ENCODE measurements at regions not wholly inside any gene's neighbourhood (a gene's known extent, or its start where the extent isn't known, plus 50 kb on each side); places are given as distances from the start of the nearest gene placed in this dataset.

DNA sequence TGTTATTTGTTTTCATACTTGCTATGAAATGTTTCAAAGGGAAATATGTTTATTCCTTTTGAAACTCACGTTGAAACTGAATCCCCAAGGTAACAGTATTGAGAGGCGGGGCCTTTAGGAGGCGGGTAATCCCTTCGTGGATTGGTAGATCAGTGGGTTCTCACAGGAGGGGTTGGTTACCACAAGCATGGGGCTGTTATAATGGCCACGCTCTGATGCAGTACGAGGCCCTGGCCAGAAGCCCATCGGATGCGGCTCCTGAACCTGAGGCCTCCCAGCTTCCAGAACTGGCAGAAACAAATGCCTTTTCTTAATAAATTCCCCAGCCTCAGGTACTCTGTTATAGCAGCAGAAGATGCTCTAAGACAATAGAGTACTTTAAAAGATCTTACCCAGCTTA lies 135.7 kb downstream of the ASB1 start:
- peak; percentile 13 for DNase-seq

DNA sequence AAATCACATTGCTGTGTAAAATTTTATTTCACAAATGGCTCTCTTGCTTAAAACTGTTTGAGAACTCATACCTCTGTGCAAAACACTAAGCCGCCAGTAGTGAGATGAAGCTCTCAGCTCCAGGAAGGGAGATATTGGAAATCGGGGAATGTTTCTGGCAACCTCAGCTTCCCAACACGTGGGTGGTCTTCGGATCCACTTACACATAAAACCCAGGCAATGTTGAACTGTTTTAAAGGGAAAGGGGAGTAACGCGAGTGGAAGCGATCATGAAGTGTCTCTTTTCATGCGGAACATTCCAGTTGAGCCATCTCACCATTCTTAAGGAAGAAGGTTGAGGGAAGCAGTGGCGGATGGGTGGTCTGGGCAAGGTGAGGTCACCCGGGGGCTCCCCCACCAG lies 136.8 kb downstream of the ASB1 start:
- DNase-seq: no peak

DNA sequence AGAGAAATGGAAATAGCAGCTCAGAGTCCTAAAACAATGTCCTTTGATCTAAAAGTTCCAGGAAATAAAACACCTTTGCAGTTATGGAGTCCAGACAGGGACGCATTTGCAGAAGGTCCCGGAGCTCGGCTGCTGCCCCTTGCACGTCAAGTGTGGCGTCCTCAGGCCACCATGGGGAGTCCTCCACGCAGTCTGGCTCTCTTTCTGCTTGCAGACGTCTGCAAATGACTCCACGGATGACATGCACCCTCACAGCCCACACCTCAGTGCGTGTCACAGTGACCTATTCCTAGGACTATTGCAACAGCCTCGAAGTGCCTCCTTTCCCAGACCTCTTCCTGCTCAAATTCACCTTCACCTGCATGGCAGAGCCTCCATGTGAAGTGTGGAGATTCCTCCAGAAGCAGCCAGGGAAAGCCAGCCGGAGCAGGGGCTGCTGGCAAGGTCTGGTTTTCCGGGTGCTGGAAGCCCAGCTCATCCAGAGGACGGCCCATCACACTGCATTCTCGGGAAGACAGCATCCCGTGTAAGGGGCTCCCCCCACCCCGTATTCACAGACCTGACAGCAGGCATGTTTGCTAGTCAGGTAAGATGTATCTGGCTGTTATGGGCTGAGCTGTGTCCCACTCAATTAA lies 137.7 kb downstream of the ASB1 start:
- DNase-seq: no peak

DNA sequence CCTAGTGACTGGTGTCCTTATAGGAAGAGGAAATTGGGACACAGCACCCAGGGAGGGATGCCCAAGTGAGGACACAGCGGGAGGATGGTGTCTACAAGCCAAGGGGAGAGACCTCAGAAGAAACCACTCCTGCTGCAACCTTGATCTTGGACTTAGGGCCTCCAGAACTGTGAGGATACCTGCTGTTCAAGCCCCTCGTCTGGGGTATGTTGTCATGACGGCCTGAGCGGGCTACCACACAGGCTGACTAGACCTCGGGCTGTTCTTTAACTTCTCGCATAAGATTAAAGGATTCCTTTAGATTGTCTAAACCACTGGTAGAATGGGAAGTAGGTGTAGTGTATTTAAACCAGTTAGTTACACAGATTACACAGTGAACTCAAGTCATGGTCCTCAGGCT lies 138.3 kb downstream of the ASB1 start:
- no peak for DNase-seq

DNA sequence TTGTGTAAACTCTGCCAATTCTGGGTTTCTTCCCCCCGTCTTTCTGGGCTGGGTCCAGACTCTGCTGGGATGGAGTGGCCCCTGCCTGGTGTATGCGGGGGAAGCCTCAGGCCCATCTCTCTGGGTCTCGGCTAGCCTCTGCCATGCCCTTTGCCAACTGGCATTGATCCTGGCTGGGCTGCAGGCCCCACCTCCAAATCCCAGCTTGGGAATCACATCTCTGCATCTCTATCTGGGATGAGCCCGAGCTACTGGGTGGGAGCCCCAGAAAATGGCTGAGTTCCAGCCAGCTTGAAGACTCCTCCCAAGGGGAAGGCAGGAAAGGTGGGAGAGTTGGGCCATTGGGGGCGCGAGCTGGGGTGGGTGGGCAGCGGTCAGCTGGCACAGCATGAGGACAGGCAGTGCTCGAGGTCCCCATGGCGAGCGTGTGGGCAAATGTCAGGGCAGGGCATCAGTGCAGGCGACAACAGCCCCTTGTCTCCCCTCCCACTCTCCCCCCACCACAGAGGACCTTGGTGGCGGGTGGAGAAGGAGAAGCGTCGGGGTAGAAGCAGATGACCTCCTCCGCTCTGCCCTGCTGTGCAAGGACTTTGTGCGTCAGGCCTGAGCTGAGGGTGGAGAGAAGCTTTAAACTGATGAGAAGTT lies 139.4 kb downstream of the ASB1 start:
- no peak for DNase-seq

DNA sequence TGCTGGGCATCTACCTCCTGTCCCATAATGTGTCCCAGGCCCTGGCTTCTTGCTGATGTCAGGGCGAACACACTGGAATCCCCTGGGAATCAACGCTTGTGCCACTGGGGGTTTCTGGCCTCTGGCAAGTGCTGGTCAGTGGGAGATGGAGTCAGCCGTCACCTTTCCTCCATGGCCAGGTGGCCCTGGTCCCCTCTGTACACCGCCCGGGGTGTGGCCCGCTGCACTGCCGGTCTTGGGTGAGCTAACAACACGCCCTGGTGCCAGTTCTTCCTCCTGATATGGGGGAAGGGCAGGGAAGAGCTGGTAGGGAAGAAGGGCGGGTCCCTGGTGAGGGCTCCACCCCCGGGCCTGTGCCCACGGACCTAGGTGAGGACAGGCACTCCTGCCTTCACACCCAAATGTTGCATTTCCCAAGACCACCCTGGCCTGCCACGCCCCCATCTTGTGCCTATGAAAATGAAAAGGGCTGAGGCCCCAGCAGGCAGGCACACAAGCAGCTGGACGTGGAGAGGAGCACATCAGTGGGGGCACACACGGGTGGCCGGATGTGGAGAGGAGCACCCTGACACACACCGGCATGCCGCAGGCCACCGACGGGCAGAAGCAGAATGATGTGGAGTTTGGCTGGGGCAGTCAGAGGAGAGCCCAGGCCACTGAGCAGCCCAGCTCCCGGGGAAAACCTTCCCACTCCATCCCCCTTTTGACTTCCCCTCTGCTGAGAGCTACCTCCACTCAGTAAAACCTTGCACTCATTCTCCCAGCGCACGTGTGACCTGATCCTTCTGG lies 140.5 kb downstream of the ASB1 start:
- no peak for DNase-seq

DNA sequence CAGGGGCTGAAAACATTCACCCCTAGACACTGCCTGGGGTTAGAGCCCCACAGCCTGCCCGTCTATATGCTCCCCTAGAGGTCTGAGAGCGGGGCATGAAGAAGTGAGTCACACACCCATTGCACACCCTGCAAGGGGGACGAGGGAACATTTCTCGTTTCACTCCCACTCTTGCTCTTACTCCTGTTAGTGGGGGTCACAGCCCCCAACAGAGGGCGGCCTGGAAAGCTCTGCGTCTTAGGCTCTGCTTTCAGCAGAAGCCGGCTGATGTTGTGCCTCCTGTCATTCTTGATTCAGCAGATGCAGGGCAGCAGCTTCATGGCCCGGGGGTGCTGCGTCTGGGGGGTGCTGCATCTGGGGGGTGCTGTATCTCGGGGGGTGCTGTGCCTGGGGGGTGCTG lies 141.3 kb downstream of the ASB1 start:
- DNase-seq: no peak

DNA sequence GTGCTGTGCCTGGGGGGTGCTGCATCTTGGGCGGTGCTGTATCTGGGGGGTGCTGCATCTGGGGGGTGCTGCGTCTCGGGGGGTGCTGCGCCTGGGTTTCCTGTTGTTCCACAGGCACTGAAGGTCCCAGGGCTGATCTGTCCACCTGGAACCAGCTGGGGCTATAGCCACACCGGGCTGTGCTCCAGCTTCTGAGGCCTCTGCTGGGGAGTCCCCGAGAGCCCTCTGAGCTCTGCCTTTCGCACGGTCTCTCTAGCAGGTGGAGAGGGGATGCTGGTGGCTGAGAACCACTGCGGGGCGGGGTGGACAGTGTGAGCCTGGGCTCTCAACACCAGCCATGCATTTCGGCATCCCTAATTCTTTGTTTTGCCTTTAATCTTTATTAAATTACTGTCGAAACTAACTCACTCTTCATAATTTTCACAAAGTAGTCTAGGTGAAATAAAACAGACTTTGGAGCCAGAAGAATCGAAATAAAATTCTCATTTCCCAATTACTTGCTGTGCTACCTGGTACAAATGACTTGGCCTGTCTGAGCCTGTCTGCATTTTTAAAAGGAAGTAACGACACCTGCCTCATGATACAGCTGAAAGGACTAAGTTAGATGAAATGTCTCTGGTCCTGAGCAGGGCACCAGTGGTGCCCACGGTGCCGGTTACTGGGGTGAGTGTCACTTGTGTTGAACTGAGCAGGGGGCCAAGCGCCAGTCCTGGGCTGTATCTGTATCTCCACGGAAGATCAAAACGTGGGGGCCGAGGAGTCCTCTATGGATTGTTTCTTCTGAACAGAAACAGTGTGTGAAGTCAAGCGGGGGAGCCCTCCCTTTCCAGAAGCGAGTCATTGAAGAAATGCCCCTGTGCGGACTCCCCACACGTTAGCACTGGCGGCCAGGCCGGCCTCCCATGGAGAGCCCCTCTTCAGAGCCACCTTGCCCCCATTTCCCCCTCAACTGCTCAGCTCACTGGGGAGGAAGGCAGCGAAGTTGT lies 142.0 kb downstream of the ASB1 start:
- DNase-seq: no peak

DNA sequence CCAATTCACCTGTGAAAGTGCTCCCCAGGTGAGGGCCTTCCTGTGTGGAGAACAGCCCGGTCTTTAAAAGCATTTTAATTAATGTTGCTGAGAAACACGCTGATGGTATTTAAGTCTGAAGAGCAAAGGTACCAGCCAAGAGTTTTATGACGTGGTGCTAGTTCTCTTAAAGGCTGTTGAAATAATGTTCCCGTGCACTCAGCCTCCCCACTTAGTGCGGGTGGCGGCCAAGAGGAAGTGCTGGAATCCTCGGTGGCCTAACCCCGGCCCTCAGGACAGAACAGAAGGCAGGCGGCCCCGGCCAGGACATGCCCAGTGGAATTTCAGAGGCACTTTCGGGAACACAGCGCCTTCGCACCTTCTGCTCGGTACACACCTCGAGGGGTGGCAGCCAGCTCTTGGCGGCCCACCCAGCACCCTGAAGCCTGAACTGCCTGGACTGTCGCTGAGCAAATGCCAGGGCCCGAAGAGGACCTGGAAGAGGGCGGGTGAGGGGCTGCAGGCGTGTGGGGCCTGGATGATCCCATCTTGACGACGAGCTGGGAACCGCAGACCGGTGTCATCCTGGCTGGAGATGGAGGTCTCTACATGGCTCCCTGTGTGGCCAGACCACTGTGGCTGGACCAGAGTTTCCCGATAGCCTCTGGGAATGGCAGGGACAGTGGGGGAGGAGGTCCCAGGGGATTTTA lies 142.9 kb downstream of the ASB1 start:
- DNase-seq: no peak

DNA sequence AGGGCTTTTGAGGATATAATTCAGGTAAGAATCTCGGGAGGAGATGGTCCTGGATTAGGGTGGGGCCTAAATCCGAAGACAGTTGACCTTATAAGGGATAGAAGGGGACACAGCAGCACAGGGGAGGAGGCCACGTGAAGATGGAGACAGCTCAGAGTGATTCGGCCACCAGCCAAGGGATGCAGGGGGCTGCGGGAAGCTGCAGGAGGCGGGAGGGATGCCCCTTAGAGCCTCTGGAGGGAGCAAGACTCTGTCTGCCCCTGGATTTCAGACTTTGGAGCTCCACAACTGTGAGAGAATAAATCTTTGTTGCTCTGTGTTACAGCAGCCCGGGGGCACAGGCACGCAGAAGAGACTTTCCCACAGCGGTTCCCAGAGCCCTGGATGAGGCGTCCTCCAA lies 143.7 kb downstream of the ASB1 start:
- DNase-seq: no peak

DNA sequence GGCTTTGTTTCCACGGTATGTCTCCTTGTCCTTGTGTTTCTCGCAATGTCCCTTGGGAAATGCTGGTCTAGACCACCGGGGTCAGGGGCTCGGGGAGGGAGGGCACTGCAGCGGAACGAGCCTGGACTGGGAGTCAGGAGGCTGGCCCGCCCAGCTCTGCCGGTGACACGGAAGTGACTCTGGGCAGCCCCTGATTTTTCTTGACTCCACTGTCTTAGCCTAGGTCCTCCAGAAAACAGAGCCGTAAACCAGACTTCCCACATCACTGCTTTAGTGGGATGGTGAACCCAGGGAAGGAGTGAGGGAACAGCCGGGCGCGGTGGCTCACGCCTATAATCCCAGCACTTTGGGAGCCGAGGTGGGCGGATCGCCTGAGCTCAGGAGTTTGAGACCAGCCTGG lies 144.2 kb downstream of the ASB1 start:
- DNase-seq: no peak

DNA sequence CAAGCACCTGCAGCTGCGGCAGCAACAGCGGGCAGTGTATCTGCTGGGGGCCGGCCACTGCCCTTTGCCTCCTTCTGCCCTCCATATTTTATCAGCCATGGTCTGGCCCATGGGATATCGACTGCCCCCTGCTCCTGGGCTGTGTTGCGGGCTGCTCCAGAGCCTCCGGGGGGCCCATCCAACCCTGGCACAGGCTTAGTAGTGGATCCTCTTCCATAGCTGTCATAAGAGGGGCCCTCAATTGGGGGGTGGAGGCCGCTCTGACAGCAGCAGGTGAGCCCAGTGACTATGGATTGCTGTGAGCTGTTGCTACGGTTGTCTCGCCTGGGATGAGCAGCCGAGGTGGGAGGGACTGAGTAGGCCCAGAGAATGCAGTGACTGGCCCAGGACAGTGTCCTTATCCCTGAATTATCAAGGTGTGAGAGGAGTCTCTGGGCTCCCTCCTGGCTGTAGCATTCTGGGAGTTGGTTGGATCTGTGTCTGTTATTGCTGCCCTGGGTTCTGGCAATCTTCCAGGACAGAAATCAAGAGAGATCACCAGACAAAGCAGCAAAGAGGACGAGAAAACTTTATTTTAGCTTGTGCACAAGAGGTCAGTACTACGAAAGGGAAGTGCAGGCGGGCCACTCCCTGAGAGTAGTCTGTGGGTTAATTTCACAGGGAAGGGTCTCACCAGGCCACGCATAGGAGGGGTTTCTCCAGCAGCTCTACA lies 145.1 kb downstream of the ASB1 start:
- DNase-seq: no peak

DNA sequence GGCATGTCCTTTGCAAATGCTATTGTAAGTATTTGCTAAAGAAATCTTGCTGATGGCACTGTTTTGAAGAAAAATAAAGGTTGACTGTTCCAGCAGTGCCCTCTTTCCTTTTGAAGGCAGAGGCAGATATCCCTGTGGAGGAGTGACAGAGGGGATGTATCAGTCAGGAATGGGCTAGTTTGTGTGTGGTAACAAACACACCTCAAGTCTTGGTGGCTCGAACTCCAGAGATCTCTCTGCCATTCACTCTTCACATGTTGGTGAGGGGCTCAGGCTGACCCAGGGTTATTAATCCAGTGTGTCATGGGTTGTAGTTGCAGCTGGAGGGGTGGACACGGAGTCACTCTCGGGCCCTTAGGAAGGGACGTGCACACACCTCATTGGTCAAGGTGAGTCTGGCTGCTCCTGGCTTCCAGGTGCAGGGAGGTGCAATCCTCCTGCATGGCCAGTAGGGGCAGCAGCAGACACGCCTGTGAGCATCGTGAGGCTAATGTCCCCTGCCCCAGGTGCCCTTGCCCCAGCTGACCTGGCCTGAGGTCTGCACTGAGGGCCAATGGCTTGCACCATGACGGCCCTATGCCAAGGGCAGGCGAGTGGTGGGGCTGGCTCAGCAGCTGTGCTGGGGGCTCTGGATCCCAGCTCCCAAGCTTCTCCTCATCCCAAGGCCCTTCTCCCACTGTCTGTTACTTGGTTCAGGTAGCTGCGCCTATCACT lies 146.5 kb downstream of the ASB1 start:
- peak; percentile 30 for DNase-seq

DNA sequence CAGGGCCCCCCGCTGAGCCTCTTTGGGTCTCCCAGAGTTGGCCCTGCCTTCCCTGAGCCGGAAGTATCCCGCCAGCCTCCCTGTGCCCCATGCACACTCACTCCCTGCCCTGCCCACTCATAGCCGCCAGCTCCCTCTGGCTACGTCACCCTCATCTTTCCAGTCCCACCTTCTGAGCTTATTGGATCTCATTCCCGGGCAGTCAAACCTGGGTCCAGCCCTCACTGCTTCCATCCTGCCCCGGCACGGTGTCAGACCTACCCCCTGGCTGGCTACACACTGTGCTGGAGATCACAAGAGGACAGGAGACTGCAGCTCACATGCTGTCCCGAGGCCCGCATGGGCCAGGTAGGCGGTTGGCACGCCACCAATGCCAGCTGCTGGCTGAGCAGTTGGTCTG lies 147.2 kb downstream of the ASB1 start:
- no peak for DNase-seq

DNA sequence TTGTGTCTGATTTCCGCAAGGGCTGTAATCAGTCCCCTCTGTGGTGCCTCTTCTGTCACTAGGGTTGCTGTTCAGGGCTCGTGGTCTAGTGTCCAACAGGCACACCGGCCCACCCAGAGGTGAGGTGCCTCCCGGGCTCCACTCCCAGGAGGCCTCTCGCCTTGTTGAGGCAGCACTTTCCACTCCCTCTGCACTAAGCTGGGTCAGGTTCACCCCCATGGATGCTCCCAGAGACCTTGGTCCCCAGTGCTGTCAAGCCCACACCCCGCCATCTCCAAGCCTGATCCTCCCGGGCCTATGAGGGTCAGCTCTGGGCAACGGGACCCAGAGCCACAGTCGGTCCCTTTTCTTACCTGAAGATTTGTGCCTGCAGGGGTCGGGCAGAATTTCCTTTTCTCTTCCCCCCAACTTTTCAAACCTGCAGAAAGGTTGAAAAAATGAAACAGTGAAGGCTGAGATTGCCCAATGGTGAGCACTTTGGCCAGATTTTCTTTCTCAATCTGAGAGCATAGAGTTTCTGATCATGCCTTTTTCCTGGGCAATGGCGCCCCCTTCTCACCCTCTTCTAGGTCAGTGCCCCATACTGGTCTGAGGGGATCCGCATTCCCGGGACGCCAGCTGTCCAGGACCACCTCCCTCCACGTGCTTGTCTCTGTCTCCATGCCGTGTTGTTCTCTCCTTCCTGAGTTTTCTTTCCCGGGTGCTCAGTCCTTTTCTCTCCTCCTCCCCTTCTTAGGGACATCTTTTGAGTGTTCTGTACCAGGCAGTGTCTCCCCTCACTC lies 148.0 kb downstream of the ASB1 start:
- DNase-seq: no peak

DNA sequence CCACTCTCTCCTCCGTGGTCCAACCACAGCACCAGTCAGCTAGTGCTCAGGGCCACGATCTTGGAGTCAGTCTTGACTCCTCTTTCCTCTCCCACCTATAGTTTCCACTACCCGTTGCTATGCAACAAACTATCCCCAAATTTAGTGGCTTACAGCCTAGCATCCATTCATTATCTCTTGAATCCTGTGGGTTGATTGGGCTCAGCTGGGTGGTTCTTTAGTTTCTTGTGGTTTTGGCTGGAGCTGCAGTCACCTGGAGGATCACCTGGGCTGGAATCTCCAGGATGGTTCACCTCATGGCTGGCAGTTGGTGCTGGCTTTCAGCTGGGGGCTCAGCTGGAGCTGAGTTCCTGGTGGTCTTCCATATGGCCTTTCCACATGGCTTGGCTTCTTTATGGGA lies 149.9 kb downstream of the ASB1 start:
- DNase-seq: no peak

DNA sequence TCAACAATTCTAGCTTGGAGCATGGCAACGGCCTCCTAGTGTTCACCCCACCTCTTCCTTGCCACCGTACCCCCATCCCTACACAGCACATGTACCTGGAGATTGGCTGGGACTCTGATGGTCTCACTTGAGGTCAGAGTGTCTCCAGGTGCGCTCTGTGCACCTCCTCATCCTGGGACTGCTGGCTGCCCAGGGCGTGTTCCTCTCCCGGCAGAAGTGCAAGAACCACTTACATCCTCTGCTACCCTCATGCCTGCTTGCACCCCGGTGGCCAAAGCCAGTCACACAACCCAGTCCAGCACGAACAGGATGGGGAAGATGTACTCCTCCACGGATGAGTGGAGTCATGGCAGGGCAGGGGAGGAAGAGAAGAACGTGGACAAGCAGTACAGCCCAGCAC lies 151.5 kb downstream of the ASB1 start:
- no peak for DNase-seq

DNA sequence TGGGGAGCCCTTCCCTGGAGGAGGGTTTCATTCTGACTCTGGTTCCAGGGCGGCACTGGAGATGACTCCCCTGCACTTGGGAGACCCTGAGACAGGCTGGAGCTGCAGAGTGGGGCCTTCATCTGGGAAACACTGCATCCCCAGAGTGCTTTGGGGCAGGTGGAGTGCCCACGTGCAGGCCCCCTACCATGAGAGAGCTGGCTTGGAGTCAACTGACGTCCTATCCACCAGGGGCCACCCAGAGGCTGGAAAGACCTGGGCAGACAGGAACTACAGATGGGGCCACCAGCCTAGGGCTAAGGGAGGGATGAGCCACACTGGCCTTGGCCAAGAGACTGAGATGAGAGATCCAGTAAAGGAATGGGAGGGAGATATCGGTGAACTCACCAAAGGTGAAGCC lies 153.8 kb downstream of the ASB1 start:
- DNase-seq: no peak

DNA sequence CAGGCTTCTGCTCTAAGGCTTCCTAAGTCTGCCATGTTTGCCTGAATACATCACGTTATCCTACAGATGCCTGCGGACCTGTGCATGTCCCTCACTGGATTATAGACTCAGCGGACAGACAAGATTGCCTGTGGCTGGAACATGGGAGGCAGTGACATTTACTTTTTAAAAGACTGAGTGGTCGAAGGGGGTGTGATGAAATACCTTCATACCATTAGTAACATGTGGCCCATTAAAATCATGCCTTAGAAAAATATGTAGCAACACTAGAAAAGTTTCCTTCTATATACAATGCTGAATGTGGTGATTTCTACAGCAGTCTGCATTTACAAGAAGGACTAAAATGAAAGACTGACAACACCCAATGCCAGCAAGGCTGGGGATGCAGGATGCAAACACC lies 154.4 kb downstream of the ASB1 start:
- no peak for DNase-seq

DNA sequence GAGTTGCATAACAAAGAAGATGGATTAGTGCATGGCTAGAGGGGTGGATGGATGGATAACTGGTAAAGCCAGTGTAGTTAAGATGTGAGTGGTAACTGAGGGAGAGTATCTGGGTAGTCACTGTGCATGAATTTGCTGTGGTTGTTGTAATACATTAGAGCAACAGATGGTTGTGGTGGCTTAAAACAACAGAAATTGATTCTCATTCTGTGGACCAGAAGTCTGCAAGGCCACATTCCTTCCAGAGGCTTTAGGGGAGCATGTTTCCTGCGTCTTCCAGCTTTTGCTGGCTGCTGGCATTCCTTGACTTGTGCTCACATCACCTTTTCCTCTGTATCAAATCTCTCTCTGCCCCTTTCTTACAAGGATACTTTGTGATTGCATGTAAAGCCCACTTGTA lies 155.4 kb downstream of the ASB1 start:
- DNase-seq: no peak
